HG03045 (cell line): ENCODE measurements at regions not wholly inside any gene's neighbourhood (a gene's known extent, or its start where the extent isn't known, plus 50 kb on each side); places are given as distances from the start of the nearest gene placed in this dataset.

Experiments
- ATAC-seq: cut with Tn5 transposase; IDR thresholded peaks from one replicate; pipeline ENCODE4 v1.9.1; 2021; ENCODE audit warnings: mild to moderate bottlenecking, moderate library complexity; ENCODE audit not compliant: unreplicated experiment

GRCh38 chr5:52665559-52665958 is 122.2 kb upstream of the ITGA1 start:
- ATAC-seq, result no peak

- ATAC-seq, result no peak
Observed at GRCh38 chr5:52668139-52668538, 119.6 kb upstream of the ITGA1 start.

GRCh38 chr5:52668544-52669185 is 119.1 kb upstream of the ITGA1 start:
- ATAC-seq, result no peak

- no peak for ATAC-seq
Observed at GRCh38 chr5:52672459-52672858, 115.3 kb upstream of the ITGA1 start.

- no peak for ATAC-seq
Observed at GRCh38 chr5:52673495-52673894, 114.2 kb upstream of the ITGA1 start.

- no peak for ATAC-seq
Observed at GRCh38 chr5:52674815-52675545, 112.7 kb upstream of the ITGA1 start.

GRCh38 chr5:52682492-52682891 is 105.2 kb upstream of the ITGA1 start:
- ATAC-seq, result no peak

- no peak for ATAC-seq
Observed at GRCh38 chr5:52684051-52684450, 103.7 kb upstream of the ITGA1 start.

- no peak for ATAC-seq
Observed at GRCh38 chr5:52685566-52685965, 102.2 kb upstream of the ITGA1 start.

GRCh38 chr5:52685971-52686370 is 101.7 kb upstream of the ITGA1 start:
- ATAC-seq, result no peak

- no peak for ATAC-seq
Observed at GRCh38 chr5:52690236-52690768, 97.4 kb upstream of the ITGA1 start.

- ATAC-seq, result no peak
Observed at GRCh38 chr5:52692039-52692438, 95.7 kb upstream of the ITGA1 start.

GRCh38 chr5:52692606-52693005 is 95.1 kb upstream of the ITGA1 start:
- ATAC-seq, result no peak

- ATAC-seq, result peak; percentile 57
Observed at GRCh38 chr5:52693280-52693679, 94.4 kb upstream of the ITGA1 start.

GRCh38 chr5:52693836-52694235 is 93.9 kb upstream of the ITGA1 start:
- ATAC-seq, result no peak

GRCh38 chr5:52694648-52695047 is 93.1 kb upstream of the ITGA1 start:
- no peak for ATAC-seq

GRCh38 chr5:52702877-52703276 is 84.8 kb upstream of the ITGA1 start:
- ATAC-seq, result no peak

- ATAC-seq, result no peak
Observed at GRCh38 chr5:52703321-52703720, 84.4 kb upstream of the ITGA1 start.

- no peak for ATAC-seq
Observed at GRCh38 chr5:52705720-52706119, 82.0 kb upstream of the ITGA1 start.

- ATAC-seq, result no peak
Observed at GRCh38 chr5:52706775-52707174, 80.9 kb upstream of the ITGA1 start.

- no peak for ATAC-seq
Observed at GRCh38 chr5:52707616-52708015, 80.1 kb upstream of the ITGA1 start.

GRCh38 chr5:52708463-52708862 is 79.3 kb upstream of the ITGA1 start:
- no peak for ATAC-seq
